Astrocyte of the spinal cord (primary cell): ENCODE measurements at regions not wholly inside any gene's neighbourhood (a gene's known extent, or its start where the extent isn't known, plus 50 kb on each side); places are given as distances from the start of the nearest gene placed in this dataset.
"Not testable (repeated sequence)": the region's sequence is repeated elsewhere in the genome, so short reads cannot be mapped to it uniquely, and the experiment has no call there.

Experiments used
- DNase-seq: peaks from one replicate; pipeline ENCODE4 v3.0.0; 2011; ENCODE audit warnings: low read depth, low spot score
- H3K4me3 ChIP-seq: 2 replicates; pipeline ENCODE4 v1.5.1; 2011; ENCODE audit warnings: low read depth, mild to moderate bottlenecking, low read length, moderate library complexity
- CTCF ChIP-seq: IDR thresholded peaks from 2 replicates; pipeline ENCODE4 v1.5.1; 2012; ENCODE audit warnings: low read depth, mild to moderate bottlenecking, low read length, inconsistent platforms
- in situ Hi-C: cut with HindIII; loops from 2 replicates; pipeline ENCODE4 v1.10.0; 2017; ENCODE audit warnings: low sequenced_read_pairs

- DNase-seq = no peak
- no peak for TF ChIP-seq CTCF
- in situ Hi-C loops = no loop called here
- H3K4me3 ChIP-seq = no peak overlapping the region
Measured at GRCh38 chr9:117649126-117649525, 55.1 kb upstream of the TLR4 start.

- in situ Hi-C loops = no loop called here
- TF ChIP-seq CTCF = no peak
- no peak overlapping the region for H3K4me3 ChIP-seq
- no peak for DNase-seq
Measured at GRCh38 chr9:117644932-117645636, 59.1 kb upstream of the TLR4 start.

- H3K4me3 ChIP-seq = no peak overlapping the region
- peak; percentile 96 for TF ChIP-seq CTCF
- peak; percentile 74 for DNase-seq
- in situ Hi-C loops = no loop called here
Measured at GRCh38 chr9:117644133-117644931, 59.9 kb upstream of the TLR4 start.

GRCh38 chr9:117643288-117643654 lies 60.9 kb upstream of the TLR4 start:
- in situ Hi-C loops = no loop called here
- no peak for DNase-seq
- no peak overlapping the region for H3K4me3 ChIP-seq
- TF ChIP-seq CTCF = no peak

GRCh38 chr9:117642571-117643287 lies 61.5 kb upstream of the TLR4 start:
- in situ Hi-C loops, DNase-seq, H3K4me3 ChIP-seq: not testable (repeated sequence)

- in situ Hi-C loops = no loop called here
- no peak for TF ChIP-seq CTCF
- DNase-seq = no peak
- H3K4me3 ChIP-seq = no peak overlapping the region
Measured at GRCh38 chr9:117636681-117637080, 67.5 kb upstream of the TLR4 start.

GRCh38 chr9:117625154-117625553 lies 79.0 kb upstream of the TLR4 start:
- in situ Hi-C loops = no loop called here
- TF ChIP-seq CTCF = no peak
- DNase-seq = no peak
- no peak overlapping the region for H3K4me3 ChIP-seq
